Pancreas (tissue), 10 donors: ENCODE measurements at regions not wholly inside any gene's neighbourhood (a gene's known extent, or its start where the extent isn't known, plus 50 kb on each side); places are given as distances from the start of the nearest gene placed in this dataset.

Source experiments
- ATAC-seq, 4 donors: fragments of 200-7000 bp; cut with Tn5 transposase; one replicate each; pipeline versions ENCODE4 v1.8.0 to v1.9.1; 2020; ENCODE audit warnings: mild to moderate bottlenecking in 4 of 4, moderate library complexity in 4 of 4
- DNase-seq, 6 donors: peaks; one replicate each; pipeline ENCODE4 v3.0.0-alpha.2; 2020
- FAIRE-seq: peaks from 2 replicates; lab custom pipeline; 2012; peaks lifted over from hg19 to GRCh38; lab: Jason Lieb, UNC
- H3K27ac ChIP-seq, 4 donors: fragments of 200-600 bp; sonication (generic); 1 replicate in 3 of 4; 2 replicates in 1 of 4; pipeline versions ENCODE4 v1.5.0 to v1.8.0; 2020
- H3K27me3 ChIP-seq, 4 donors: fragments of 200-600 bp; one replicate each; pipeline ENCODE4 v1.8.0; 2021
- H3K36me3 ChIP-seq, 3 donors: fragments of 200-600 bp; sonication (generic) in 1 of 3; one replicate each; pipeline versions ENCODE4 v1.5.0 to v1.8.0; 2020 to 2021
- H3K4me1 ChIP-seq, 3 donors: fragments of 200-600 bp; one replicate each; pipeline ENCODE4 v1.8.0; 2021
- H3K4me3 ChIP-seq, 4 donors: fragments of 200-600 bp; sonication (generic) in 2 of 4; one replicate each; pipeline versions ENCODE4 v1.5.0 to v1.8.0; 2020 to 2021
- H3K9me3 ChIP-seq, 4 donors: fragments of 200-600 bp; one replicate each; pipeline ENCODE4 v1.8.0; 2021
- WGBS, 2 donors: extraction: QIAGEN DNeasy Blood & Tissue Kit; methylation state at CpG; one replicate each; pipeline ENCODE4 v1.1.7; 2013; 5-methylcytosine and 5-hydroxymethylcytosine counted together
- intact Hi-C, 3 donors: fragments of 100-400 bp; cut with DNase I; formaldehyde crosslinking; loops; one replicate each; pipeline versions ENCODE4 v1.11.1 to v1.14.2; 2022
- TF ChIP-seq, protein P1 (sequence below), 4 donors: fragments of 200-600 bp; sonication (generic) in 3 of 4; IDR thresholded peaks; one replicate each; pipeline versions ENCODE4 v1.5.0 to v1.8.0; 2021; ENCODE audit warnings: antibody characterized with exemption in 4 of 4
- donor health status: healthy with polysubstance abuse.
- donor health status: DM: no; HTN: no; CAD: no; lungs with moderate emphysema.
- donor health status: DM: no; HTN: no; CAD: no.
- donor health status: control.
- donor health status: control.
- donor health status: Bipolar disorder and iron deficiency.
- donor health status: DM: yes; HTN: yes; CAD: no.
- donor health status: DM: no; HTN: no; CAD: no.
- donor health status: DM: no; HTN: no; CAD: no.
- donor health status: DM: yes; HTN: yes; CAD: no.

DNA sequence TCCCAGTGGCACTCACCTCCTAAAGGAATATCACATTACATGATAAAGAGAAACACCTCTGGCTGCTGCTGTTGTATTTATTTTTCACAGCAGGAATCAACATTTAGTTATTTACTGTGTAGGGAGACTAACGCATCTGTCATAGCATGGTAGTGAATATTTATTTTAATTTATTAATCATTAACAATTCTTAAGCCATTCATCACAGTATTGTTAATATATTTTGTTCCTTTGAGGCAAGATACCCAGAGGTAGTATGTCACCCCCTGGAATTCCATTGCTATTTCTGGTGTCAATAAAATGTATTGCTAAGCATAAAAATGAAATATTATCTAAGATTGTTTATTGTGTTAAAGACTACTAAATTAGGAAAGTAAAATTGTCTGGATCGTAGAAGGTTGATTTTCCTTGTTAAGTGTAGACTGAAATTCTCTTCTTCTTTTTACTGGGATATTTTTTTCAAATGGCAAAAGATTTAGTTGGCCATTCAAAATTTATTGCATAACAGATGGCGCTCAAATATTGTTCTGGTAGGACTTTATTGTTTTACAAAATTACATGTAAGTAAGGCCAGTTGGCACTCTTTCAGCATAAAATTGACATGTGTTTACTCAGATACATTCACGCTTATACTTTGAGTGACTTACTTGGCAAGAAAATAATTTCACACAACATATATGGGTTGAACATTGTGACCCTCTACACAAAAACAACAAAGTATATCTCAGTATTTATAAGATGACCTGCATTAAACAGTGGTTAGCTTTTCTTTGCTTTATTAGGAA lies 1358.7 kb upstream of the SORCS1 start:
- TF ChIP-seq, protein P1, sequence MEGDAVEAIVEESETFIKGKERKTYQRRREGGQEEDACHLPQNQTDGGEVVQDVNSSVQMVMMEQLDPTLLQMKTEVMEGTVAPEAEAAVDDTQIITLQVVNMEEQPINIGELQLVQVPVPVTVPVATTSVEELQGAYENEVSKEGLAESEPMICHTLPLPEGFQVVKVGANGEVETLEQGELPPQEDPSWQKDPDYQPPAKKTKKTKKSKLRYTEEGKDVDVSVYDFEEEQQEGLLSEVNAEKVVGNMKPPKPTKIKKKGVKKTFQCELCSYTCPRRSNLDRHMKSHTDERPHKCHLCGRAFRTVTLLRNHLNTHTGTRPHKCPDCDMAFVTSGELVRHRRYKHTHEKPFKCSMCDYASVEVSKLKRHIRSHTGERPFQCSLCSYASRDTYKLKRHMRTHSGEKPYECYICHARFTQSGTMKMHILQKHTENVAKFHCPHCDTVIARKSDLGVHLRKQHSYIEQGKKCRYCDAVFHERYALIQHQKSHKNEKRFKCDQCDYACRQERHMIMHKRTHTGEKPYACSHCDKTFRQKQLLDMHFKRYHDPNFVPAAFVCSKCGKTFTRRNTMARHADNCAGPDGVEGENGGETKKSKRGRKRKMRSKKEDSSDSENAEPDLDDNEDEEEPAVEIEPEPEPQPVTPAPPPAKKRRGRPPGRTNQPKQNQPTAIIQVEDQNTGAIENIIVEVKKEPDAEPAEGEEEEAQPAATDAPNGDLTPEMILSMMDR (IDR thresholded peaks at IDR 0.05), result no peak
- H3K4me1 ChIP-seq, result no peaks in the 10 kb centered on the region
- FAIRE-seq (no peak), DNase-seq (no peak), ATAC-seq (peak in 1 of 4 donors; percentile 16)
- no peaks in the 10 kb centered on the region for H3K9me3 ChIP-seq
- H3K27me3 ChIP-seq, result no peaks in the 10 kb centered on the region
- WGBS, 2 donors, result 45 to 46% methylated on average over 4 of the region's 4 CpGs
- H3K36me3 ChIP-seq, result no peaks in the 10 kb centered on the region
- intact Hi-C loops, result no loop called here
- no peak overlapping the region for H3K4me3 ChIP-seq
- no peak overlapping the region for H3K27ac ChIP-seq

DNA sequence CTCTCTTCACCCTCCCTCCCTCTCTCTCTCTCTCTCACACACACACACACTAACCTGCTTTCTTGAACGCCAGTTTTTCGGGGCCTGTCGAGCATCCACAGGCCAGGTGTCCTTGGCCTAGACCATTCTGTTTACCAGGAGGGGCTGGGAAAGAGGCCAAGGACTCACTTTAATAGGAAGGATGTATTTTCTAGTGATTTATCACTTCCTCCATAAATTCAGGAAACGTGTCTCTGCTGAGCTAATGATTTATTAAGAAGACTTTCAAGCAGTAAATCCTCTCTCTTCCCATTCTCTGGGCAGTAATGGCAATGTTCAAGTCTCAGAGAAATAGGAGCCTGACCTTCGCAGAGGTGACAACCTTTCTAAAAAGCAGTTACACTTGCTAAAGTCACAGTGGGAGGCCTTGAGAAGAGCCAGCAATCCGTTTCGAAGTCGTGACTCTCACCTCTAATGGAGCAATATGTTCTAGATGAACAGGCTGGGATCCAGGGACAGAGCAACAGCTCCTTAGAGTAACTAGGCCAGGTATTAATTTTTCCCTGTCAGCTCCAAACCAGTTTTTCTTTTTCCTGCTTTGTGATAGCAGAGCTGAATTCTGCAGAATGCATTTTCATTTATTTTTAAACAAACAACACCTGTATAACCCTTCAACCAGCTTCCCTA lies 1357.5 kb upstream of the SORCS1 start:
- Histone ChIP-seq H3K4me3 (no peak overlapping the region), H3K27ac (peak overlapping the region in 2 of 4 donors; percentile 46 to 52), H3K36me3 (no peaks in the 10 kb centered on the region), H3K9me3 (no peaks in the 10 kb centered on the region), H3K4me1 (no peaks in the 10 kb centered on the region), H3K27me3 (no peaks in the 10 kb centered on the region)
- DNase-seq, result peak in 2 of 6 donors; percentile 13 to 36
- no peak for FAIRE-seq
- 18 to 20% methylated on average over 8 of the region's 8 CpGs for WGBS, 2 donors
- ATAC-seq, result peak; percentile 69 to 85 (median 73)
- TF ChIP-seq, protein P1 (IDR thresholded peaks at IDR 0.05), result no peak
- intact Hi-C loops, result no loop called here

DNA sequence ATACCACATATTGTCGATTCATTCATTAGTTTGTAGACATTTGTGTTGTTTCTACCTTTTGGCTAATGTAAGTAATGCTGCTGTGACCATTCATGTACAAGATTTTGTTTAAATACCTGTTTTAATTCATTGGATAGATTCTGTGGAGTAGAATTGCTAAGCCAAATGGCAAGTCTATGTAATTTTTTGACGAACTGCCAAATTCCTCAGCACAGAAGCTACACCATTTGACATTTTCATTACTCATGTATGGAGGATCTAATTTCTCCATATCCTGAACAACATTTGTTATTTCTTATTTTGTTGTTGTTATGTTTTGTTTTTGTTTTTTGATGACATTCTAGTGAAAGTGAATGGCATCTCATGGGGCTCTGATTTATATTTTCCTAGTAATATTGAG lies 1351.3 kb upstream of the SORCS1 start:
- Histone ChIP-seq H3K27me3 (no peaks in the 10 kb centered on the region), H3K9me3 (no peaks in the 10 kb centered on the region), H3K4me1 (no peaks in the 10 kb centered on the region), H3K36me3 (no peaks in the 10 kb centered on the region), H3K4me3 (no peak overlapping the region), H3K27ac (no peak overlapping the region)
- no peak for DNase-seq
- 53 to 69% methylated on average over 2 of the region's 2 CpGs for whole genome bisulfite sequencing, 2 donors
- FAIRE-seq, result no peak
- TF ChIP-seq, protein P1 (IDR thresholded peaks at IDR 0.05), result no peak
- intact Hi-C loops, result no loop called here
- no peak for ATAC-seq

DNA sequence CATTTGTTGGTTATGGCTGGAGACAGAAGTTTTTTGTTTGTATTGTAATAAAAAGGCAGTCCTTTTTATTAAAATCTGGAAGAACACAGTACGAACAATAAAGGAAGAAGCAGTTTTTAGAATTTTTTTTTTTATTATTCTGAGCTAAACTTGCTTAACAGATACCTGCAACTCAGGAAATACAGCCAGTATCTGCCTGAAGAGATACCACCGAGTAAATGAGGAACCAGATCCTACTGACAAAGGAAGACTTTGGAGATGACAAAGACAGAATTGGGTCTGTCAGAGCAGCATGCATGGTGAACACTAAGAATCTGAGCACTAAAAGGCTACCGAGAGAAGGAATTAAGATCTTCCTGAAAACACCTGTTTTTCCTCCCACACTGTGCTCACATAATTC lies 1335.9 kb upstream of the SORCS1 start:
- no peak overlapping the region for H3K27ac ChIP-seq
- intact Hi-C loops, result no loop called here
- no peak for DNase-seq
- H3K4me1 ChIP-seq, result no peaks in the 10 kb centered on the region
- H3K9me3 ChIP-seq, result no peaks in the 10 kb centered on the region
- WGBS, 2 donors, result 29 to 61% methylated on average over 3 of the region's 3 CpGs
- H3K4me3 ChIP-seq, result no peak overlapping the region
- ATAC-seq, result no peak
- no peaks in the 10 kb centered on the region for H3K36me3 ChIP-seq
- TF ChIP-seq, protein P1 (IDR thresholded peaks at IDR 0.05), result no peak
- no peaks in the 10 kb centered on the region for H3K27me3 ChIP-seq
- FAIRE-seq, result no peak

DNA sequence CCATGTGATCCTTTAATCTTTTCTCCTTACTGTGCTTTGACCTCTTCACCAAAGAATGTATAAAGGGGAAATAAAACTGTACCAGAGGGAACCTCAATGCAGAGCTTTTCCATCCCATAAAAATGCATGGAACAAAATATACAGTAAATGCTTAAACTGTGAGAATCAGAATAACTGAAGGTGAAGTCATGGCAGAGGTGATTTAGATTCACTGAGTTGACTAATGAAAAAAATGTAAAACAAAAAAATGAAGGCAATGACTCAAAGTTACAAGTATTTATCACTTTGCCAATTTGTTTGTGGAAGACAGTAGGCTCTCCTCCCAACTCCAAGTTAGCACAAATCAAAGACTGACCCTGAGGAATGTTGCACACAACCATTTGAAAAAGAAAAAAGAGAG lies 1331.6 kb upstream of the SORCS1 start:
- H3K4me3 ChIP-seq, result no peak overlapping the region
- intact Hi-C loops, result no loop called here
- TF ChIP-seq, protein P1 (IDR thresholded peaks at IDR 0.05), result no peak
- no peaks in the 10 kb centered on the region for H3K4me1 ChIP-seq
- H3K9me3 ChIP-seq, result no peaks in the 10 kb centered on the region
- no peak overlapping the region for H3K27ac ChIP-seq
- H3K36me3 ChIP-seq, result no peaks in the 10 kb centered on the region
- DNase-seq (no peak), ATAC-seq (no peak), FAIRE-seq (no peak)
- no peaks in the 10 kb centered on the region for H3K27me3 ChIP-seq
